22Rv1 (cell line): ENCODE measurements at regions not wholly inside any gene's neighbourhood (a gene's known extent, or its start where the extent isn't known, plus 50 kb on each side); places are given as distances from the start of the nearest gene placed in this dataset.

Experiments used
- ZFX ChIP-seq: fragments of 450-650 bp; IDR thresholded peaks from 2 replicates; pipeline ENCODE4 v1.6.1; 2017; ENCODE audit warnings: antibody characterized with exemption, borderline replicate concordance
- TF ChIP-seq, protein P1 (sequence below): fragments of 450-650 bp; IDR thresholded peaks from 2 replicates; pipeline ENCODE4 v1.5.1; 2017; ENCODE audit warnings: mild to moderate bottlenecking

- TF ChIP-seq, protein P1, sequence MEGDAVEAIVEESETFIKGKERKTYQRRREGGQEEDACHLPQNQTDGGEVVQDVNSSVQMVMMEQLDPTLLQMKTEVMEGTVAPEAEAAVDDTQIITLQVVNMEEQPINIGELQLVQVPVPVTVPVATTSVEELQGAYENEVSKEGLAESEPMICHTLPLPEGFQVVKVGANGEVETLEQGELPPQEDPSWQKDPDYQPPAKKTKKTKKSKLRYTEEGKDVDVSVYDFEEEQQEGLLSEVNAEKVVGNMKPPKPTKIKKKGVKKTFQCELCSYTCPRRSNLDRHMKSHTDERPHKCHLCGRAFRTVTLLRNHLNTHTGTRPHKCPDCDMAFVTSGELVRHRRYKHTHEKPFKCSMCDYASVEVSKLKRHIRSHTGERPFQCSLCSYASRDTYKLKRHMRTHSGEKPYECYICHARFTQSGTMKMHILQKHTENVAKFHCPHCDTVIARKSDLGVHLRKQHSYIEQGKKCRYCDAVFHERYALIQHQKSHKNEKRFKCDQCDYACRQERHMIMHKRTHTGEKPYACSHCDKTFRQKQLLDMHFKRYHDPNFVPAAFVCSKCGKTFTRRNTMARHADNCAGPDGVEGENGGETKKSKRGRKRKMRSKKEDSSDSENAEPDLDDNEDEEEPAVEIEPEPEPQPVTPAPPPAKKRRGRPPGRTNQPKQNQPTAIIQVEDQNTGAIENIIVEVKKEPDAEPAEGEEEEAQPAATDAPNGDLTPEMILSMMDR = no peak
- TF ChIP-seq ZFX = no peak
These were observed 351.6 kb upstream of the NR5A2 start for GRCh38 chr1:199675937-199676336.
